Daoy (cell line): ENCODE measurements at regions not wholly inside any gene's neighbourhood (a gene's known extent, or its start where the extent isn't known, plus 50 kb on each side); places are given as distances from the start of the nearest gene placed in this dataset.
"Not testable (repeated sequence)": the region's sequence is repeated elsewhere in the genome, so short reads cannot be mapped to it uniquely, and the experiment has no call there.

ENCODE experiments used
- DNase-seq: peaks from one replicate; pipeline ENCODE4 v3.0.0-alpha.2; 2015; ENCODE audit warnings: low read depth

GRCh38 chr14:86797075-86797351 lies 1196.0 kb downstream of the GALC start:
- no peak for DNase-seq

- no peak for DNase-seq
Measured at GRCh38 chr14:86796221-86797074, 1196.5 kb downstream of the GALC start.

- DNase-seq: no peak
Measured at GRCh38 chr14:86794689-86795088, 1198.3 kb downstream of the GALC start.

DNA sequence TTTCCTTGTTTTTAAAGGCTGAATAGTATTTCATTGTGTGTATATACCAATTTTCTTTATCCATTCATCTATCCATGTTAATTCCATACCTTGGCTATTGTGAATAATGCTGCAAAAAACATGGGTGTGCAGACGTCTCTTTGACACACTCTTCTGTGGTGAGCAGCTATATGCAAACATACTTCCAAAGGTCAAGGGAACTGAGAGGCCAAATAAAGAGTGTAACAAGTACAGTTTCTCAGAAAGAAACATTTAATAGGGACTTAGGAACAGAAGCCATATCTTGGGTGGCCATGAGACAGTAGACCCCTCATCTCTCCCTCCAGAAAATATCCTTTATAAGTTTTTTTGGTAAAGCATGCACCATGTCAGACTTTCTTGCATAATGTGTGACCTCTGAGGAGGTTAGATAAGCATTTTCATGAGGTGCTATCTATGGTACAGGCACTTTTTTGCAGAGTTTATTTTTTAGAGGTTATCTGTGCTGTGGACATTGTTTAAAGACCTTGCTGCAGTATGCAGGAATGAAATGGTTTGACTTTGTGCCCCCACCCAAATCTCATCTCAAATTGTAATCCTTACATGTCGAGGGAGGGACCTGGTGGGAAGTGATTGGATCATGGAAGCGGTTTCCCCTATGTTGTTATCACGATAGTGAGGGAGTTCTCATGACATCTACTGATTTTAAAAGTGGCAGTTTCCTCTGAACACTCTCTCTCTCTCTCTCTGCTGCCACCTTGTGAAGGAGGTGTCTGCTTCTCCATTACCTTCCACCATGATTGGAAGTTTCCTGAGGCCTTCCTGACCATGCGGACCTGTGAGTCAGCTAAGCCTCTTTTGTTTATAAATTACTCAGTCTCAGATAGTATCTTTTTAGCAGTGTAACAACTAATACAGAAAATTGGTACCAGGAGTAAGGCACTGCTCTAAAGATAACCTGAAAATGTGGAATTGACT lies 1202.3 kb downstream of the GALC start:
- peak; percentile 26 for DNase-seq

GRCh38 chr14:86788224-86788623 lies 1204.8 kb downstream of the GALC start:
- peak; percentile 9 for DNase-seq

GRCh38 chr14:86787717-86788116 lies 1205.3 kb downstream of the GALC start:
- DNase-seq: peak; percentile 63

DNA sequence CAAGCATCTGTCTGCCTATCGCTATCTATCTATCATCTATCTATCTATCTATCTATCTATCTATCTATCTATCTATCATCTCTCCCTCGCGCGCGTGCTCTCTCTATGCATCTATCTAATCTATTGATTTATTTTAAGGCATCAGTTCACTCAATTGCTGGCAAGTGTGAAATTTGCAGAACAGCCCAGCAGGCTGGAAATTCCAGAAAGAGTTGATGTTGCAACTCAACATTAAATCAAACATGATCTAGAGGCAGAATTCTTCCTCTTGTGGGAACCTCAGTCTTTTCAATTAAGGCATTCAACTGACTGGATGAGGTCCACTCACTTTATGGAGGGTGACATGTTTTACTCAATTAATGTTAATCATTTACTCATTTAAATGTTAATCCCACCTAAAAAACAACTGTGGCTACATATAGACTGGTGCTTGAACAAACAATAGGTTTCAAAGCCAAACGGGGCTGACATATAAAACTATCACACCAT lies 1210.8 kb downstream of the GALC start:
- no peak for DNase-seq

GRCh38 chr14:86780876-86781510 lies 1212.0 kb downstream of the GALC start:
- no peak for DNase-seq

DNA sequence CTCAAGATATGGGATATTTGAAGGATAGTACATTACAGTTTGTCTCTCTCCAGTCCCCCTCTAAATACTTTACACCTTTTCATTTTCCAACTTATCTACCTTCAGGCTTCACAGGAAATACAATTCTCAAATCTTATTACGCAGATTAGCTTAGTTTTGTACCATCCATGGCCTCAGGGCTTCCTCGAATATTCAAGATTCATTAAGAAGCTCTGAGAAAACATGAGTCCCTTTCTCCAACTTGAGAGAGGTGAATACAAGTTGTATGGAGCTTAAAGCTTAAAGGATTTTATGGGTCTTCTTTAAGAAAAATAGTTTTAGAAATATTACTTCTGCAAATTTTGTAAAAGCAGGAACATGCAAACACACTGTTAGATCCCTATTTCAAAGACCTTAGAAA lies 1212.5 kb downstream of the GALC start:
- DNase-seq: no peak

- DNase-seq: no peak
Measured at GRCh38 chr14:86779416-86779815, 1213.6 kb downstream of the GALC start.

GRCh38 chr14:86777963-86778602 lies 1214.9 kb downstream of the GALC start:
- peak; percentile 22 for DNase-seq

- not testable (repeated sequence) for DNase-seq
Measured at GRCh38 chr14:86775896-86776295, 1217.1 kb downstream of the GALC start.

GRCh38 chr14:86774916-86775315 lies 1218.1 kb downstream of the GALC start:
- DNase-seq: no peak

DNA sequence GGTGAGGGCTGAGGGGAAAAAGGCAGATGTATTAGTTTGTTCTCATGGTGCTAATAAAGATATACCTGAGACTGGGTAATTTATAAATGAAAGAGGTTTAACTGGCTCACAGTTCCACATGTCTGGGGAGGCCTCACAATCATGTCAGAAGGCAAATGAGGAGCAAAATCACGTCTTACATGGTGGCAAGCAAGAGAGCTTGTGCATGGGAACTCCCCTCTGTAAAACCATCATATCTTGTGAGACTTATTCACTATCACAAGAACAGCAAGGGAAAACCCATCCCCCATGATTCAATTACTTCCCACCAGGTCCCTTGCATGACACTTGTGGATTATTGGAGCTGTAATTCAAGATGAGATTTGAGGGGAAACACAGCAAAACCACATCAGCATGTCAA lies 1220.9 kb downstream of the GALC start:
- no peak for DNase-seq

DNA sequence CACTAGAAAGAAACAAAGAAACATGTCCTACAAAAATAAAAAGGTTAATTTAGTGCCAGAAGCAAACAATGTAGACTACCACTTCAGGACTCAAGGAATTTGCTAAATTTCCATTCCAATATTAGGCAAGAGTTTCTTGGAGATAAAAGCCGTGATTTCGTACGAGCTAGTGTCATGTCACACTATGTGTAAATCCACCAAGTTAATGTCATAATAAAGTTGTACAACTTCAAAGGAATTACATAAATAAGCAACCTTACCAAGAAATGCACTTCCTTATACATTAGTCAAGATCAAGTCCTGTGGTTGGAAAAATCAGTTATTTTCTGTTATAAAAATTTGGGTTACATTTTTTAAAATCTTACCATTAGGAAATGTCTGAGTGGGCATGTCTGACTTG lies 1222.8 kb downstream of the GALC start:
- no peak for DNase-seq

DNA sequence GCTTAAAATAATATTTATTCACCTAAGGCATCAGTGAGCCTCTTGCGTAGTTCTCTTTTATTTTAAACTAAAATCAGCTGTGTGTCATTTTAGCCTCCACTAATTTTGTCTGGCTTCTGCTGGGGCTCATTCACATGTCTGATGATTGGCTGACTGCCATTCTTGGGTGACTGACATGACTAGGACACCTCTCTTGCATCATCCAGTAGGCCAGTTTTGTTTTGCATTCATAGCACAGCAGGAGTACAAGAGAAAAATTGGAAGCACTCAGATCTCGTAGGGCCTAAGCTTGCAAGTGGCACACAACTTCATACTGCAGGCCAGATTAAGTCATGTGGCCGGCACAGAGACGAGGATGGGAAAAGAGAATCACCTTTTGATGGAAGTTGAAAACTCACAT lies 1226.5 kb downstream of the GALC start:
- peak; percentile 3 for DNase-seq

GRCh38 chr14:86761611-86762010 lies 1231.4 kb downstream of the GALC start:
- no peak for DNase-seq

DNA sequence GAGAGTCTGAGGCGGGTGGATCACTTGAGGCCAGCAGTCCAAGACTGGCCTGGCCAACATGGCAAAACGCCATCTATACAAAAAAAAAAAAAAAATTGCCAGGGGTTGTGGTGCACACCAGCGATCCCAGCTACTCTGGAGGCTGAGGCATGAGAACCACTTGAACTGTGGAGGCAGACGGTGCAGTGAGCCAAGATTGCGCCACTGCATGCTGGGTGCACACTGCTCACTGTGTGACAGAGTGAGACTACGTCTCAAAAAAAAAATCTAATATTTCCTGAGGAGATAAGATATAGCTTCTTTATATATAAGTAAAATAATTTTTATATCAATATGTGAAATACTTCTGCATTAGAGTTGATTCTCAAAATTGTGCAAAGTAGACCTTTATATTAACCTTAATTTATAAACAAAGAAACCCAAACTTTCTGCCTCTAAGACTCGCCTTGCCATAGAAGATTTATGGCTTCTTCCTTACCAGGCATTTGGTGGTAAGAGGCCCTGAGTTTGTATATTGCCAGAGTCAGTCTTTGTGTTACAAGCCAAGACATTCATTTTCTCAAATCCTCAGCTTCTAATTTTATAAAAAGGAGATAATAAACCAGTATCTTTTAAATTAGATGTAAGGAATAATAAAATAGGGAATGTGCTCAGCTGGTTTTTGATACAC lies 1226.7 kb downstream of the FLRT2 start:
- DNase-seq: no peak

DNA sequence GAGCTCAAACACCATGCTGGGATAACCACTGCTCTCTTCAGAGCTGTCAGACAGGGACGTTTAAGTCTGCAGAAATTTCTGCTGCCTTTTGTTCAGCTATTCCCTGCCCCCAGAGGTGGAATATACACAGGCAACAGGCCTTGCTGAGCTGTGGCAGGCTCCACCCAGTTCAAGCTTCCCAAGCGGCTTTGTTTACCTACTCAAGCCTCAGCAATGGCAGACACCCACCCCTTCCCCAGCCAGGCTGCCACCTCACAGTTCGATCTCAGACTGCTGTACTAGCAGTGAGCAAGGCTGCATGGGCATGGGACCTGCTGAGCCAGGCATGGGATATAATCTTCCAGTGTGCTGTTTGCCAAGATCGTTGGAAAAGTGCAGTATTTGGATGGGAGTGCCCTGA lies 1220.5 kb downstream of the FLRT2 start:
- DNase-seq: not testable (repeated sequence)

- DNase-seq: peak; percentile 9
Measured at GRCh38 chr14:86739761-86740160, 1209.8 kb downstream of the FLRT2 start.

DNA sequence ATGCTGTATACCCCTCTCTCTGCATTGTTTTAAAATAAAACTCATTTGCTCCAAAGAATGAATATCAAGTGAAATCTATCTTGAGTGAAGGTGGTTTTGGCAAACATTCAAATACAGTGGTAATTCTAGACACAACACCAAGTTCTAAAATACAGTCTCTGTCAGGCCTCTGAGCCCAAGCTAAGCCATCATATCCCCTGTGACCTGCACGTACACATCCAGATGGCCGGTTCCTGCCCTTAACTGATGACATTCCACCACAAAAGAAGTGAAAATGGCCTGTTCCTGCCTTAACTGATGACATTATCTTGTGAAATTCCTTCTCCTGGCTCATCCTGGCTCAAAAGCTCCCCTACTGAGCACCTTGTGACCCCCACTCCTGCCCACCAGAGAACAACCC lies 1201.5 kb downstream of the FLRT2 start:
- not testable (repeated sequence) for DNase-seq
